UCSD-AML1 (cell line): ENCODE measurements at regions not wholly inside any gene's neighbourhood (a gene's known extent, or its start where the extent isn't known, plus 50 kb on each side); places are given as distances from the start of the nearest gene placed in this dataset.

ENCODE experiments used
- DNase-seq: peaks from one replicate; lab custom pipeline; 2025; ENCODE audit not compliant: unreplicated experiment; lab: John Stamatoyannopoulos, UW

- no peak for DNase-seq
These were observed 549.6 kb upstream of the CELF4 start for GRCh38 chr18:38115201-38115600.

- no peak for DNase-seq
These were observed 521.9 kb upstream of the CELF4 start for GRCh38 chr18:38087538-38087937.

- no peak for DNase-seq
These were observed 515.9 kb upstream of the CELF4 start for GRCh38 chr18:38081516-38081915.

- no peak for DNase-seq
These were observed 511.6 kb upstream of the CELF4 start for GRCh38 chr18:38077229-38077628.

GRCh38 chr18:38076346-38077070, 510.9 kb upstream of the CELF4 start:
- DNase-seq, result no peak

- no peak for DNase-seq
These were observed 508.8 kb upstream of the CELF4 start for GRCh38 chr18:38074298-38074876.

GRCh38 chr18:38067821-38068220, 502.2 kb upstream of the CELF4 start:
- DNase-seq, result no peak

GRCh38 chr18:38067086-38067485, 501.5 kb upstream of the CELF4 start:
- DNase-seq, result no peak

GRCh38 chr18:38052879-38053590, 487.4 kb upstream of the CELF4 start:
- DNase-seq, result no peak

GRCh38 chr18:38047820-38048219, 482.2 kb upstream of the CELF4 start:
- no peak for DNase-seq

GRCh38 chr18:38046651-38047050, 481.1 kb upstream of the CELF4 start:
- DNase-seq, result no peak

- DNase-seq, result no peak
These were observed 480.2 kb upstream of the CELF4 start for GRCh38 chr18:38045845-38046244.

- no peak for DNase-seq
These were observed 476.8 kb upstream of the CELF4 start for GRCh38 chr18:38042211-38042890.

GRCh38 chr18:38038242-38038641, 472.6 kb upstream of the CELF4 start:
- no peak for DNase-seq

- DNase-seq, result no peak
These were observed 469.6 kb upstream of the CELF4 start for GRCh38 chr18:38035193-38035592.

GRCh38 chr18:38033282-38033681, 467.7 kb upstream of the CELF4 start:
- DNase-seq, result no peak

GRCh38 chr18:38032516-38032915, 466.9 kb upstream of the CELF4 start:
- DNase-seq, result no peak

GRCh38 chr18:38028946-38029345, 463.3 kb upstream of the CELF4 start:
- DNase-seq, result no peak

GRCh38 chr18:38025433-38026038, 459.9 kb upstream of the CELF4 start:
- DNase-seq, result no peak

- no peak for DNase-seq
These were observed 458.3 kb upstream of the CELF4 start for GRCh38 chr18:38023871-38024270.

- DNase-seq, result no peak
These were observed 456.6 kb upstream of the CELF4 start for GRCh38 chr18:38022234-38022633.
